Lower leg skin (tissue), 4 donors: ENCODE measurements at regions not wholly inside any gene's neighbourhood (a gene's known extent, or its start where the extent isn't known, plus 50 kb on each side); places are given as distances from the start of the nearest gene placed in this dataset.

Source experiments
- DNase-seq, 2 donors: peaks; one replicate each; pipeline ENCODE4 v3.0.0-alpha.2; 2019; ENCODE audit warnings: low spot score in 2 of 2
- H3K4me3 ChIP-seq: fragments of 200-600 bp; sonication (generic); 2 replicates; pipeline ENCODE4 v1.5.1; 2017; ENCODE audit warnings: mild to moderate bottlenecking, low read depth; ENCODE audit not compliant: poor library complexity, severe bottlenecking
- POLR2A ChIP-seq, 2 donors: fragments of 450-650 bp; IDR thresholded peaks; one replicate each; pipeline ENCODE4 v1.6.1; 2016 to 2017; ENCODE audit warnings: antibody characterized with exemption in 2 of 2, mild to moderate bottlenecking in 1 of 2, moderate library complexity in 1 of 2
- WGBS, 2 donors: methylation state at CpG; one replicate each; pipeline ENCODE4 v1.1.5; 2018; 5-methylcytosine and 5-hydroxymethylcytosine counted together
- intact Hi-C: fragments of 100-400 bp; cut with DNase I; formaldehyde crosslinking; loops from one replicate; pipeline ENCODE4 v1.15.0; 2023; ENCODE audit warnings: low total_unique reads
- TF ChIP-seq, protein P1 (sequence below), 3 donors: fragments of 450-650 bp; IDR thresholded peaks; one replicate each; pipeline ENCODE4 v1.5.1; 2016; ENCODE audit warnings: antibody characterized with exemption in 3 of 3, mild to moderate bottlenecking in 3 of 3, moderate library complexity in 2 of 3

DNA sequence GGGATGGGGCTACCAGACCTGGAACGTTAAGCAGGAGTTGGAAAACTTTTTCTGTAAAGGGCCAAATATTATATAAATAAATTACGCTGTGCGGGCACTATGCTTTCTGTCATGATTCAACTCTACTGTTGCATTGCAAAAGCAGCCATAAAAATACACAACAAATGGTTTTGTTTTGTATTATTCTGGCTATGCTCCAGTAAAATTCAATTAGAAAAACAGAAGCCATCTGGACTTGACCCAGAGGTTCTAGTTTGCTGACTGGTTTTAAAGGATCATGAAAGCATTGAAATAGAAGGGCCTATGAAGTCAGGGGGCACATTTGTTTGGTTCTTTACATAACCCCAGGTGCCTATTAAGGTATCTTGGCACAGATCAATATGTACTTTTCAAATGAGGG is 647.4 kb upstream of the LMCD1 start:
- no peak for TF ChIP-seq POLR2A (IDR thresholded peaks at IDR 0.05)
- TF ChIP-seq, protein P1, sequence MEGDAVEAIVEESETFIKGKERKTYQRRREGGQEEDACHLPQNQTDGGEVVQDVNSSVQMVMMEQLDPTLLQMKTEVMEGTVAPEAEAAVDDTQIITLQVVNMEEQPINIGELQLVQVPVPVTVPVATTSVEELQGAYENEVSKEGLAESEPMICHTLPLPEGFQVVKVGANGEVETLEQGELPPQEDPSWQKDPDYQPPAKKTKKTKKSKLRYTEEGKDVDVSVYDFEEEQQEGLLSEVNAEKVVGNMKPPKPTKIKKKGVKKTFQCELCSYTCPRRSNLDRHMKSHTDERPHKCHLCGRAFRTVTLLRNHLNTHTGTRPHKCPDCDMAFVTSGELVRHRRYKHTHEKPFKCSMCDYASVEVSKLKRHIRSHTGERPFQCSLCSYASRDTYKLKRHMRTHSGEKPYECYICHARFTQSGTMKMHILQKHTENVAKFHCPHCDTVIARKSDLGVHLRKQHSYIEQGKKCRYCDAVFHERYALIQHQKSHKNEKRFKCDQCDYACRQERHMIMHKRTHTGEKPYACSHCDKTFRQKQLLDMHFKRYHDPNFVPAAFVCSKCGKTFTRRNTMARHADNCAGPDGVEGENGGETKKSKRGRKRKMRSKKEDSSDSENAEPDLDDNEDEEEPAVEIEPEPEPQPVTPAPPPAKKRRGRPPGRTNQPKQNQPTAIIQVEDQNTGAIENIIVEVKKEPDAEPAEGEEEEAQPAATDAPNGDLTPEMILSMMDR (IDR thresholded peaks at IDR 0.05), result no peak
- 69 to 70% methylated on average over 3 of the region's 3 CpGs for WGBS, 2 donors
- H3K4me3 ChIP-seq, result no peak overlapping the region
- intact Hi-C loops, result no loop called here
- DNase-seq, result no peak

DNA sequence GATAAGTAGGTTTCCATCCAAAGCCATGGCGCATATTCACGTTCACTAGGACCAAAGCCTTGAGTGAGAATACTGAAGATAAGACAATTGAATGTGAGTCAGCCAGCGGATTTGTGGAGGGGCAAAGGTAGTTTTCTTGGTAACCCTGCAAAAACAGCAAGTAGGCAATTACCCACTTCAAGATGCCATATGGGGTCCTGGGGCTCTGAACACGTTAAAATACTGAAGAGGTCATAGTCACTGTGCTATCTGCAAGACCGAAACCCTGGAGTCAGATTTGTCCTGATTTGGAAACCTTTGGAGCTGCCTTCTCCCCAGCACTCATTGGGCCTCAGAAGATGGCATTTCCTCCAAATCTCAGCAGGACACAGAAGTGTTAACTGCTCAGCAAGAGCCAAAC is 646.9 kb upstream of the LMCD1 start:
- WGBS, 2 donors, result 80 to 82% methylated on average over 5 of the region's 5 CpGs
- no peak for DNase-seq
- intact Hi-C loops, result no loop called here
- TF ChIP-seq, protein P1 (IDR thresholded peaks at IDR 0.05), result no peak
- no peak for TF ChIP-seq POLR2A (IDR thresholded peaks at IDR 0.05)
- H3K4me3 ChIP-seq, result no peak overlapping the region

DNA sequence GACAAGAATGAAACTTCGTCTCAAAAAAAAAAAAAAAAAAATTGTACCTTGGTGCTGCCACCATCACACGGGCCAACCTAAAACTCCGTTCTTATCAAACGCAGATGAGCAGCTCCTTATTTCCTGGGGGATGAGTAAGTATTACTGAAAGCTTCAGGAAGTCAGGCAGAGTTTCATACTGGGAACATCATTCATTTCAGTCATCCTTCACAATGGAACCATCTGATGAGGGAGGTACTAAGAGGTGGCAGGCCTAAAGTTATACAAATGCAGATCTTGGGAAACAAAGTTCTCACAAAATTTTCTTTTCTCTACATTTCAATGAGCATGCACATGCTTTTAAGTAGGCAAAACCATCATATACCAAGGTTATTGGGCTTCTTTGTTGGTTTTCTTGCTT is 636.0 kb upstream of the LMCD1 start:
- H3K4me3 ChIP-seq, result no peak overlapping the region
- intact Hi-C loops, result no loop called here
- DNase-seq, result no peak
- TF ChIP-seq, protein P1 (IDR thresholded peaks at IDR 0.05), result no peak
- no peak for TF ChIP-seq POLR2A (IDR thresholded peaks at IDR 0.05)
- WGBS, 2 donors, result 93 to 94% methylated on average over 4 of the region's 4 CpGs

DNA sequence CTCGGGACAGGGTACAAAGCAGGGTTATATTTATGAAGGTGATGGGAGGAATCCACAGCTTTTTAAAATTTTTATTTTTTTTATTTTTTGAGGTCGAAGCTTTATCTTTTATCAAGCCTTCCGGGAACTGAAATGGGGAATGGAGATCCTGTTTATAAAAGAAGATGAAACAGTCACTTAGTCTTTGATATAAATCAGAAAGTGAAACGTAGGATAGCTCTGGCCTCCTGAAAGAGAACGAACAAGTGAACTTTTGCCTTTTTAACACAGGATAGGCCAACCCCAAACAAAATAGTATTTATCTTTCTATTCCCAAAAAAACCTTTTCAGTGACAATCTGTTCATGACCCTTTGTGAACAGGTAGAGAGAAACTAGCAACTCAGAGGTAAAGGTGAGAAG is 634.0 kb upstream of the LMCD1 start:
- WGBS, 2 donors, result 27 to 62% methylated on average over 5 of the region's 5 CpGs
- no peak overlapping the region for H3K4me3 ChIP-seq
- DNase-seq, result no peak
- intact Hi-C loops, result no loop called here
- no peak for TF ChIP-seq POLR2A (IDR thresholded peaks at IDR 0.05)
- TF ChIP-seq, protein P1 (IDR thresholded peaks at IDR 0.05), result no peak

DNA sequence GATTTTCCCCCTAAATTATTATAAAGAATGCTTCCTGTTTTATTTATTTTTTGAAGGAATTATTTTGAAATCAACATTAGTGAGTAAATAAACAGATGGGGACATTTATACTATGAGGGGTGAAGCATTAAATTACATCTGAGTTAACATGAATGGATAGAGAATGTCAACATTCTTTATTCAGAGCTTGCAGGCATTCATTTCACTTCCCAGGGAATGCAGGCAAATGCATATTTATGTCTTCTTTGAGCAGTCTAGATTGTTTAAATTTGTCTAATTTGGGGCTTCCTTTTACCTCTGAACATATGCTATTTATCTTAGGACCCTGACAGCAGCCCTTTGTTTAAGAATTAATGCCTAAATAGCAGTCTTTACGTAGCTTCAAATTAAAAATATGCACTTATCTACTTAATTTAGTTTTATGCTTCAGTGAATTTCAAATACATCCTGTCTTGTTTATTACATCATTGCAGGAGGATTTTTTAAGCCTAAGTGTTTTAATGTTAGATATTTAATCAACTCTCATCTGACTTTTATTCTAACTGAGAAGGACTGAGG is 630.5 kb upstream of the LMCD1 start:
- intact Hi-C loops, result no loop called here
- DNase-seq, result no peak
- TF ChIP-seq, protein P1 (IDR thresholded peaks at IDR 0.05), result no peak
- no peak for TF ChIP-seq POLR2A (IDR thresholded peaks at IDR 0.05)
- WGBS, 2 donors, result 0 to 29% methylated on average over 1 of the region's 1 CpG
- no peak overlapping the region for H3K4me3 ChIP-seq

DNA sequence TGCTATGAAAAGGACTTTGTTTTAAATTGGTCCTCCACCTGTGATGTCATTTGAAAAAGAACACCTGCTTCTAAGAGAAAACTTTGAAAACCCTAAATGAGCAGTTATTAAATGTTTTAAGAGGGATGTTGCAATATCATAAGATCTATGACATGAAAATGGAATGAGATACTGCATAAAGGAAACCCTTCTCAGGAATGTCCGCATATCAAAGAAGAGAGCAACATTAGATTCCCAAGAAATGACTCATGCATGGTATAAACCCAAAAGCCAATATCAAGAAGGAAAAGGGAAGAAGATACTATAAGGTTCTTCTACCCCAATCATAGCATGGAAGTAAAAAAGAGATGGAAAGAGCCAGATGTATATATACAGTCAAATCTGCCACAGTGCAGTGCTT is 627.5 kb upstream of the LMCD1 start:
- DNase-seq, result no peak
- intact Hi-C loops, result no loop called here
- no peak for TF ChIP-seq POLR2A (IDR thresholded peaks at IDR 0.05)
- TF ChIP-seq, protein P1 (IDR thresholded peaks at IDR 0.05), result no peak
- 57 to 66% methylated on average over 1 of the region's 1 CpG for WGBS, 2 donors
- H3K4me3 ChIP-seq, result no peak overlapping the region
